HFFc6 (cell line): ENCODE measurements at regions not wholly inside any gene's neighbourhood (a gene's known extent, or its start where the extent isn't known, plus 50 kb on each side); places are given as distances from the start of the nearest gene placed in this dataset.

Experiments used
- DNase-seq: peaks from one replicate; pipeline ENCODE4 v3.0.0-alpha.2; 2018
- H3K27ac Mint-ChIP-seq: 2 replicates; pipeline ENCODE4 v1.8.0; 2020; ENCODE audit warnings: mild to moderate bottlenecking, mixed read lengths
- H3K27me3 Mint-ChIP-seq: 2 replicates; pipeline ENCODE4 v1.8.0; 2021; ENCODE audit warnings: mild to moderate bottlenecking, moderate library complexity, mixed read lengths; ENCODE audit not compliant: insufficient read depth
- H3K36me3 Mint-ChIP-seq: 2 replicates; pipeline ENCODE4 v1.8.0; 2021; ENCODE audit warnings: low read depth, mixed read lengths
- H3K4me1 Mint-ChIP-seq: 2 replicates; pipeline ENCODE4 v1.8.0; 2020; ENCODE audit warnings: low read depth, mixed read lengths
- H3K4me3 Mint-ChIP-seq: 2 replicates; pipeline ENCODE4 v1.8.0; 2020; ENCODE audit warnings: mild to moderate bottlenecking, moderate library complexity, mixed read lengths
- H3K9me3 Mint-ChIP-seq: 2 replicates; pipeline ENCODE4 v1.8.0; 2020; ENCODE audit warnings: mild to moderate bottlenecking, mixed read lengths
- TF ChIP-seq, protein P1 (sequence below): fragments of 200-600 bp; sonication (generic); IDR thresholded peaks from 2 replicates; pipeline ENCODE4 v1.5.0; 2021; ENCODE audit warnings: antibody characterized with exemption, mild to moderate bottlenecking

DNA sequence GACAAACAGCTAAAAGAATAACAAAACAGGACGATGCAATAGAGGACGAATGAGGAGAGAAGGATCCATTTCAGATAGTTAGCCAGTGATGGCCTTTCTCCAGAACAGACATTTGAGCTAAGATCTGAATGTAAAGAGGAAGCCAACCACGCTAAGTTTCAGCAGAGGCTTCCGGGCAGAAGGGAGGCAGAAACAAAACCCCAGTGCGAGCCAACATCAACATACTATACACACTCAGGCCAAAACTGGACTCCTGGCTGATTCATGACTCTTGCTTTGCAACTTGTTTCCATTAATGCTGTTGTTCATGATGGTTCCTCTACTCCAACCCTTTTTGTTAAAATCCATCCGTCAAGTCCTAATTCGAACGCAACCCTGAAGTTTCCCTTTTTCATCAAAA is 730.3 kb downstream of the TRIML1 start:
- peaks cover 3% of the 10 kb centered on the region; the same call in 1 of the 2 replicates for H3K9me3 Mint-ChIP-seq
- TF ChIP-seq, protein P1, sequence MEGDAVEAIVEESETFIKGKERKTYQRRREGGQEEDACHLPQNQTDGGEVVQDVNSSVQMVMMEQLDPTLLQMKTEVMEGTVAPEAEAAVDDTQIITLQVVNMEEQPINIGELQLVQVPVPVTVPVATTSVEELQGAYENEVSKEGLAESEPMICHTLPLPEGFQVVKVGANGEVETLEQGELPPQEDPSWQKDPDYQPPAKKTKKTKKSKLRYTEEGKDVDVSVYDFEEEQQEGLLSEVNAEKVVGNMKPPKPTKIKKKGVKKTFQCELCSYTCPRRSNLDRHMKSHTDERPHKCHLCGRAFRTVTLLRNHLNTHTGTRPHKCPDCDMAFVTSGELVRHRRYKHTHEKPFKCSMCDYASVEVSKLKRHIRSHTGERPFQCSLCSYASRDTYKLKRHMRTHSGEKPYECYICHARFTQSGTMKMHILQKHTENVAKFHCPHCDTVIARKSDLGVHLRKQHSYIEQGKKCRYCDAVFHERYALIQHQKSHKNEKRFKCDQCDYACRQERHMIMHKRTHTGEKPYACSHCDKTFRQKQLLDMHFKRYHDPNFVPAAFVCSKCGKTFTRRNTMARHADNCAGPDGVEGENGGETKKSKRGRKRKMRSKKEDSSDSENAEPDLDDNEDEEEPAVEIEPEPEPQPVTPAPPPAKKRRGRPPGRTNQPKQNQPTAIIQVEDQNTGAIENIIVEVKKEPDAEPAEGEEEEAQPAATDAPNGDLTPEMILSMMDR: no peak
- H3K4me3 Mint-ChIP-seq: no peak overlapping the region
- no peak for DNase-seq
- H3K27me3 Mint-ChIP-seq: peaks cover 2% of the 10 kb centered on the region
- no peaks in the 10 kb centered on the region for H3K4me1 Mint-ChIP-seq
- no peaks in the 10 kb centered on the region for H3K36me3 Mint-ChIP-seq
- no peak overlapping the region for H3K27ac Mint-ChIP-seq

DNA sequence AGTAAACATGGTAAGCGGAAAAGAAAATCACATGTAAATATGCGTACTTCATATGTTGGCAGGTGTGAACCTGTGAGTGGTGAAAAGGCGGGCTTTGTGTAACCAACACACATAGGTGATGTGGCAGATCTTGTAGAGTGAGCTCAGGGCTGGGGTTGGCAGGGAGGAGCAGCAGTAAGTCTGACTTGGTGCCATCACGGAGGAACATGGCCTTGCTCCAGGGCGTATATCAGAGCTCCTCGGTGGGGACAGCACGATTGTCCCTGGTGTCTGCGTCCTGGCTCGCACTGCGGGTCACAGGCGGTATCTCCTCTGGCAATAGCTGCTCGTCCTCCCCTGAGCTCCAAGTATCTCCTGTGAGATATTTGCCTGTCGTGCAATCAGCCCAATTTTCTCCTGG is 733.6 kb downstream of the TRIML1 start:
- H3K36me3 Mint-ChIP-seq: no peaks in the 10 kb centered on the region
- peaks cover 7% of the 10 kb centered on the region for H3K27me3 Mint-ChIP-seq
- no peak overlapping the region for H3K27ac Mint-ChIP-seq
- TF ChIP-seq, protein P1: no peak
- peaks cover 3% of the 10 kb centered on the region; the same call in 1 of the 2 replicates for H3K9me3 Mint-ChIP-seq
- no peak for DNase-seq
- no peak overlapping the region for H3K4me3 Mint-ChIP-seq
- H3K4me1 Mint-ChIP-seq: no peaks in the 10 kb centered on the region

DNA sequence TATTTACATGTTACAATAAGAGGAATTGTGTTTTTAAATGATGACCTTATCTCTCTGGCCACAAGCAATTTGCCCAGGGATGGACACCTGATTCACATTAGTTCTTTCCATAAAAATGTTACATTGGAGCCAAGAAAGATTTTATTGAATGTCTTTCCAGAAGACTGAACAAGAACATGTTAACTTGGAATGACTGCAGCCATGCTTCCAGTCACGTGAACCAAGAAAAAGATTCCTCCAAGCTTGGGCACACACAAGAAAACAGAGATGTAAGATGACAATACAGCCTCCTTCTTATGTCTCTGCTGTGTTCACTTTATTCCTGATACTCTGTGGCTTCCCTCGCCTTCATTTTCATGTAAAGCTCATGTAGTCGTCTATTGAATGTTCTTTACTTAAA is 737.6 kb downstream of the TRIML1 start:
- no peak for DNase-seq
- H3K9me3 Mint-ChIP-seq: peaks cover 3% of the 10 kb centered on the region; the same call in 1 of the 2 replicates

DNA sequence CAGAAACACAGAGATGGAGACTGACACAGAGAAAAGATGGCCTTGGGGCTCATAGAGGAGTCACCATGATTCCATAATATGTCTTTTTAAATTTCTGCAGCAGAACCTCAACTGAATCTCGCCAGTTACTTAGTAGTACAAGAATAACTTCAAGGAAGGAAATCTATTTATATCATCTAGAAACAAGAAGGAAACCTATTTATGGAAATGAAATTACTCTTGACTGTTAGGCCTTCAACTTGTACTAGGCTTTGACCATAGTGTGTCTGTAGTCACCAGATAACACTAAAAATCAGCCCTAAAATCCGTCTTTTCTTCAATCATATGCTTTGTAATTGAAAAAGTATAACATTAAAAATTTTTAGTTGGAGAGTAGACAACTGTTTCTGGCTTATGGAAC is 740.4 kb downstream of the TRIML1 start:
- TF ChIP-seq, protein P1: no peak
- no peak overlapping the region for H3K27ac Mint-ChIP-seq
- DNase-seq: no peak
- no peaks in the 10 kb centered on the region for H3K4me1 Mint-ChIP-seq
- H3K36me3 Mint-ChIP-seq: no peaks in the 10 kb centered on the region
- no peaks in the 10 kb centered on the region for H3K9me3 Mint-ChIP-seq
- H3K27me3 Mint-ChIP-seq: peaks cover 8% of the 10 kb centered on the region
- H3K4me3 Mint-ChIP-seq: no peak overlapping the region

More for the DNA sequence above, 737.6 kb downstream of the TRIML1 start:
- no peak overlapping the region for H3K27ac Mint-ChIP-seq
- H3K27me3 Mint-ChIP-seq: peaks cover 9% of the 10 kb centered on the region
- TF ChIP-seq, protein P1: no peak
- H3K4me1 Mint-ChIP-seq: no peaks in the 10 kb centered on the region
- H3K36me3 Mint-ChIP-seq: no peaks in the 10 kb centered on the region
- no peak overlapping the region for H3K4me3 Mint-ChIP-seq

DNA sequence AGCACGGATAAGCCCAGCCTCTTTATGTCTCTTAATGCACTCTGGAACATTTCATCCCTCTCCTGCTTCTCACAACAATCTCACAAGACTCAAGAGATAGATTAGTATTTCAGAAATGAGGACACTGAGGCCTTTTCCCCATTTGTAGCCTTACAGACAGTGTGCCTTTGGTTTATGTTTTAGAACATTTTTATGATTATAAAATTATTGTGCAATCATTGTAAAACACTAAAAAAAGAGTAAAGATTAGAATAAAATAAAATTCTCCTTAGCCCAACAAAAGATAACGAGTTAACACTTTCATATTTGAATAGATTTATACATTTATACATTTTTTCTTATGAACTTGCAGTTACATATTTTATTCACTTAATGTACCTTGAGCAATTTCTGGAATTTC is 748.7 kb downstream of the TRIML1 start:
- no peak overlapping the region for H3K27ac Mint-ChIP-seq
- H3K9me3 Mint-ChIP-seq: no peaks in the 10 kb centered on the region
- no peak overlapping the region for H3K4me3 Mint-ChIP-seq
- no peaks in the 10 kb centered on the region for H3K36me3 Mint-ChIP-seq
- DNase-seq: no peak
- peaks cover 1% of the 10 kb centered on the region; the same call in 1 of the 2 replicates for H3K27me3 Mint-ChIP-seq
- no peaks in the 10 kb centered on the region for H3K4me1 Mint-ChIP-seq
- TF ChIP-seq, protein P1: no peak

DNA sequence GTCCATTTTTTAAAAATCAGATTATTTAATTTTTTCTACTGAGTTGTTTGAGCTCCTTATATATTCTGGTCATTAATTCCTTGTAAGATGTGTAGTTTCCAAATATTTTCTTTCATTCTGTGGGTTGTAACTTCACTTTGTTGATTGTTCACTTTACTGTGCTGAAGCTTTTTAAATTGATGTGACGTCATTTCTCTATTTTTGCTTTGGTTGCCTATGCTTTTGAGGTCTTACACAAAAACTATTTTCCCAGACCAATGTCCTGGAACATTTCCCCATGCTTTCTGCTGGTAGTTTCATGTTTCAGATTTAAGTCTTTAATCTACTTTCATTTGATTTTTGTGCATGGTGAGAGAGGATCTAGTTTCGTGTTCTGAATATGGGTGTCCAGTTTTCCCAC is 753.6 kb downstream of the TRIML1 start:
- H3K27ac Mint-ChIP-seq: no peak overlapping the region
- no peak overlapping the region for H3K4me3 Mint-ChIP-seq
- H3K4me1 Mint-ChIP-seq: no peaks in the 10 kb centered on the region
- TF ChIP-seq, protein P1: no peak
- no peaks in the 10 kb centered on the region; the same call in none of the 2 replicates for H3K27me3 Mint-ChIP-seq
- no peaks in the 10 kb centered on the region for H3K9me3 Mint-ChIP-seq
- no peak for DNase-seq
- no peaks in the 10 kb centered on the region for H3K36me3 Mint-ChIP-seq
